Ishikawa (cell line): ENCODE measurements at regions not wholly inside any gene's neighbourhood (a gene's known extent, or its start where the extent isn't known, plus 50 kb on each side); places are given as distances from the start of the nearest gene placed in this dataset.

ENCODE experiments used
- CEBPB ChIP-seq: IDR thresholded peaks from 2 replicates; pipeline ENCODE4 v1.6.1; 2012
- EP300 ChIP-seq: IDR thresholded peaks from 2 replicates; pipeline ENCODE4 v1.6.1; 2012; ENCODE audit warnings: borderline replicate concordance
- FOXM1 ChIP-seq: IDR thresholded peaks from 2 replicates; pipeline ENCODE4 v1.6.1; 2012; ENCODE audit warnings: low read depth, borderline replicate concordance
- NFIC ChIP-seq: IDR thresholded peaks from 2 replicates; pipeline ENCODE4 v1.6.1; 2012
- RAD21 ChIP-seq: IDR thresholded peaks from 2 replicates; pipeline ENCODE4 v1.6.1; 2012; ENCODE audit warnings: low read depth
- TCF12 ChIP-seq: IDR thresholded peaks from 2 replicates; pipeline ENCODE4 v1.6.1; 2012; ENCODE audit warnings: low read depth
- TEAD4 ChIP-seq: IDR thresholded peaks from 2 replicates; pipeline ENCODE4 v1.6.1; 2012
- YY1 ChIP-seq: IDR thresholded peaks from 2 replicates; pipeline ENCODE4 v1.6.1; 2012; ENCODE audit warnings: low read depth
- ZBTB7A ChIP-seq: IDR thresholded peaks from 2 replicates; pipeline ENCODE4 v1.6.1; 2012; ENCODE audit warnings: low read depth
- TF ChIP-seq, protein P1 (sequence below): IDR thresholded peaks from 2 replicates; pipeline ENCODE4 v1.6.1; 2012; ENCODE audit warnings: low read depth, mild to moderate bottlenecking

DNA sequence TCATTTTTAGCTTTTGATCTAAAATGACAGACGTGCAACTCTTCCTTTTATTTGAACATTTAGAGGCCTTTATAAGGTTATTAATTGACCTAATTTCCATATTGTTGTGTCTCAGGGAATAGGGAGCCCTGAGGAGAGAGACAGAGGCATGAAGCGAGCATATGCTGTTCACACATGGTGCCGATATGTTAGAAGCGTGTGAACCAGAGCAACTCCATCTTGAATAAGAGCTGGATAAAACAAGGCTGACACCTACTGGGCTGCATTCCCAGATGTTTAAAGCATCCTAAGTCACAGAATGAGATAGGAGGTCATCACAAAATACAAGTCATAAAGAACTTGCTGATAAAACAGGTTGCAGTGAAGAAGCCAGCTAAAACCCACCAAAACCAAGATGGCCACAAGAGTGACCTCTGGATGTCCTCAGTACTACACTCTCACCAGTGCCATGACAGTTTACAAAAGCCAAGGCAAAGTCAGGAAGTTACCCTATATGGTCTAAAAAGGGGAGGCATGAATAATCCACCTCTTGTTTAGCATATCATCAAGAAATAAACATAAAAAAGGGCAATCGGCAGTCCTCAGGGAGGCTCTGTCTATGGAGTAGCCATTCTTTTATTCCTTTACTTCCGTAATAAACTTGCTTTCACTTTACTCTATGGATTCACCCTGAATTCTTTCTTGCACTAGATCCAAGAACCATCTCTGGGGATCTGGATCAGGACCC, 80.1 kb downstream of the SEC61G start:
- TF ChIP-seq TEAD4 (no peak), CEBPB (no peak), NFIC (no peak), EP300 (no peak), RAD21 (no peak), FOXM1 (no peak), TCF12 (no peak), ZBTB7A (no peak), YY1 (no peak)
- TF ChIP-seq, protein P1, sequence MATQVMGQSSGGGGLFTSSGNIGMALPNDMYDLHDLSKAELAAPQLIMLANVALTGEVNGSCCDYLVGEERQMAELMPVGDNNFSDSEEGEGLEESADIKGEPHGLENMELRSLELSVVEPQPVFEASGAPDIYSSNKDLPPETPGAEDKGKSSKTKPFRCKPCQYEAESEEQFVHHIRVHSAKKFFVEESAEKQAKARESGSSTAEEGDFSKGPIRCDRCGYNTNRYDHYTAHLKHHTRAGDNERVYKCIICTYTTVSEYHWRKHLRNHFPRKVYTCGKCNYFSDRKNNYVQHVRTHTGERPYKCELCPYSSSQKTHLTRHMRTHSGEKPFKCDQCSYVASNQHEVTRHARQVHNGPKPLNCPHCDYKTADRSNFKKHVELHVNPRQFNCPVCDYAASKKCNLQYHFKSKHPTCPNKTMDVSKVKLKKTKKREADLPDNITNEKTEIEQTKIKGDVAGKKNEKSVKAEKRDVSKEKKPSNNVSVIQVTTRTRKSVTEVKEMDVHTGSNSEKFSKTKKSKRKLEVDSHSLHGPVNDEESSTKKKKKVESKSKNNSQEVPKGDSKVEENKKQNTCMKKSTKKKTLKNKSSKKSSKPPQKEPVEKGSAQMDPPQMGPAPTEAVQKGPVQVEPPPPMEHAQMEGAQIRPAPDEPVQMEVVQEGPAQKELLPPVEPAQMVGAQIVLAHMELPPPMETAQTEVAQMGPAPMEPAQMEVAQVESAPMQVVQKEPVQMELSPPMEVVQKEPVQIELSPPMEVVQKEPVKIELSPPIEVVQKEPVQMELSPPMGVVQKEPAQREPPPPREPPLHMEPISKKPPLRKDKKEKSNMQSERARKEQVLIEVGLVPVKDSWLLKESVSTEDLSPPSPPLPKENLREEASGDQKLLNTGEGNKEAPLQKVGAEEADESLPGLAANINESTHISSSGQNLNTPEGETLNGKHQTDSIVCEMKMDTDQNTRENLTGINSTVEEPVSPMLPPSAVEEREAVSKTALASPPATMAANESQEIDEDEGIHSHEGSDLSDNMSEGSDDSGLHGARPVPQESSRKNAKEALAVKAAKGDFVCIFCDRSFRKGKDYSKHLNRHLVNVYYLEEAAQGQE, result no peak
